Erythroblast (primary cell): ENCODE measurements at regions not wholly inside any gene's neighbourhood (a gene's known extent, or its start where the extent isn't known, plus 50 kb on each side); places are given as distances from the start of the nearest gene placed in this dataset.

ENCODE experiments used
- GATA1 ChIP-seq: IDR thresholded peaks from 2 replicates; pipeline ENCODE4 v1.6.1; 2011; ENCODE audit warnings: low read depth, mild to moderate bottlenecking, control low read depth, low read length, moderate library complexity
- POLR2A ChIP-seq: IDR thresholded peaks from 2 replicates; pipeline ENCODE4 v1.6.1; 2011; ENCODE audit warnings: mild to moderate bottlenecking, low read length

DNA sequence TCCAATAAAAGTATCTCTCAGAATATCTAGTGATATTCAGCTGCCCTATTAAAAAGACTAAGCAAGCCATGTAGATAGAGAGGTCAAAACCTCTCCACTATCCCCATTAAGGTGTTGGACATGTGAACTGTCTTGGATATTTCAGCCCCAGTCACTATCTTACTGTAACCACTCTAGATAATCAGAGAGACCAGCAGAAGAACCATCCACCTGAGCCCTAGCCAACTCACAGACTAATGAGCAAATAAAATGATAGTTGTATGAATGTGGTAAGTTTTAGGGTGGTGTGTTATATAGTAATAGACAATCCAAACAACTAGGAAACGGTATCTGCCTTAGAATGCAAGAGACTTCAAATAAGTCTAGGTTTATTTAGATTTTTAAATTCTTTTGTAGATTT, 268.6 kb upstream of the KLF14 start:
- TF ChIP-seq POLR2A (no peak), GATA1 (no peak)
